H9 (cell line): ENCODE measurements at regions not wholly inside any gene's neighbourhood (a gene's known extent, or its start where the extent isn't known, plus 50 kb on each side); places are given as distances from the start of the nearest gene placed in this dataset.

ENCODE experiments used
- DNase-seq: peaks from one replicate; pipeline ENCODE4 v3.0.0-alpha.2; 2017
- H2AFZ ChIP-seq: one replicate; pipeline ENCODE4 v1.6.1; 2013; ENCODE audit warnings: mild to moderate bottlenecking, low read length, control low read depth, moderate library complexity
- H2AK5ac ChIP-seq: 2 replicates; pipeline ENCODE4 v1.6.1; 2013; ENCODE audit warnings: low read length, control low read depth, mixed read lengths; ENCODE audit not compliant: insufficient read length
- H2BK120ac ChIP-seq: one replicate; pipeline ENCODE4 v1.6.1; 2013; ENCODE audit warnings: low read depth, mild to moderate bottlenecking, low read length, control low read depth, inconsistent platforms; ENCODE audit not compliant: poor library complexity, severe bottlenecking
- H2BK12ac ChIP-seq: 2 replicates; pipeline ENCODE4 v1.6.1; 2013; ENCODE audit warnings: low read length, control low read depth, mixed read lengths, low read depth; ENCODE audit not compliant: insufficient read length
- H2BK15ac ChIP-seq: 2 replicates; pipeline ENCODE4 v1.6.1; 2013; ENCODE audit warnings: low read depth, low read length, control low read depth
- H2BK20ac ChIP-seq: one replicate; pipeline ENCODE4 v1.6.1; 2013; ENCODE audit warnings: low read depth, mild to moderate bottlenecking, low read length, control low read depth, inconsistent platforms; ENCODE audit not compliant: poor library complexity, severe bottlenecking
- H2BK5ac ChIP-seq: 2 replicates; pipeline ENCODE4 v1.6.1; 2013; ENCODE audit warnings: low read length, control low read depth, mixed read lengths; ENCODE audit not compliant: insufficient read length
- H3K14ac ChIP-seq: 2 replicates; pipeline ENCODE4 v1.6.1; 2013; ENCODE audit warnings: low read length, control low read depth; ENCODE audit not compliant: insufficient read depth
- H3K18ac ChIP-seq: 2 replicates; pipeline ENCODE4 v1.6.1; 2013; ENCODE audit warnings: low read depth, mild to moderate bottlenecking, mixed read lengths, low read length, control low read depth; ENCODE audit not compliant: insufficient read length
- H3K23ac ChIP-seq: 2 replicates; pipeline ENCODE4 v1.6.1; 2013; ENCODE audit warnings: low read length, control low read depth, mixed read lengths, low read depth; ENCODE audit not compliant: insufficient read length
- H3K23me2 ChIP-seq: 2 replicates; pipeline ENCODE4 v1.6.1; 2013; ENCODE audit warnings: low read depth, mild to moderate bottlenecking, mixed read lengths, low read length, control low read depth; ENCODE audit not compliant: insufficient read length, poor library complexity, severe bottlenecking
- H3K27ac ChIP-seq: 2 replicates; pipeline ENCODE4 v1.5.1; 2013; ENCODE audit warnings: low read length, control low read depth, mixed read lengths, low read depth; ENCODE audit not compliant: insufficient read length
- H3K27me3 ChIP-seq: 2 replicates; pipeline ENCODE4 v1.6.1; 2013; ENCODE audit warnings: low read length, control low read depth, inconsistent platforms; ENCODE audit not compliant: insufficient read depth
- H3K4ac ChIP-seq: 2 replicates; pipeline ENCODE4 v1.6.1; 2013; ENCODE audit warnings: low read depth, mild to moderate bottlenecking, control low read depth, inconsistent platforms, low read length, moderate library complexity
- H3K4me1 ChIP-seq: 2 replicates; pipeline ENCODE4 v1.6.1; 2013; ENCODE audit warnings: low read length, control low read depth, inconsistent platforms; ENCODE audit not compliant: insufficient read depth
- H3K4me2 ChIP-seq: 2 replicates; pipeline ENCODE4 v1.6.1; 2013; ENCODE audit warnings: low read length, control low read depth, mixed read lengths; ENCODE audit not compliant: insufficient read length, insufficient read depth
- H3K56ac ChIP-seq: 2 replicates; pipeline ENCODE4 v1.6.1; 2013; ENCODE audit warnings: low read depth, mild to moderate bottlenecking, mixed read lengths, low read length, control low read depth; ENCODE audit not compliant: insufficient read length
- H3K79me1 ChIP-seq: 2 replicates; pipeline ENCODE4 v1.6.1; 2013; ENCODE audit warnings: low read depth, mild to moderate bottlenecking, moderate library complexity, low read length, control low read depth, inconsistent platforms; ENCODE audit not compliant: insufficient read depth, poor library complexity, severe bottlenecking
- H3K79me2 ChIP-seq: 2 replicates; pipeline ENCODE4 v1.6.1; 2013; ENCODE audit warnings: low read length, control low read depth, inconsistent platforms; ENCODE audit not compliant: insufficient read depth
- H3K9ac ChIP-seq: 2 replicates; pipeline ENCODE4 v1.6.1; 2013; ENCODE audit warnings: low read length, control low read depth, mixed read lengths; ENCODE audit not compliant: insufficient read length; ENCODE audit errors: extremely low read depth
- H3K9me3 ChIP-seq: one replicate; pipeline ENCODE4 v1.6.1; 2013; ENCODE audit warnings: low read depth, low read length, inconsistent platforms; ENCODE audit not compliant: control insufficient read depth
- H3T11ph ChIP-seq: one replicate; pipeline ENCODE4 v1.6.1; 2013; ENCODE audit warnings: mild to moderate bottlenecking, low read length, control low read depth, inconsistent platforms
- H4K20me1 ChIP-seq: one replicate; pipeline ENCODE4 v1.6.1; 2013; ENCODE audit not compliant: control insufficient read depth, insufficient read length, insufficient read depth
- H4K5ac ChIP-seq: 2 replicates; pipeline ENCODE4 v1.6.1; 2013; ENCODE audit warnings: low read depth, mild to moderate bottlenecking, mixed read lengths, low read length, control low read depth; ENCODE audit not compliant: insufficient read length
- H4K8ac ChIP-seq: replicated peaks from 2 replicates; pipeline ENCODE4 v1.6.1; 2013; ENCODE audit warnings: low read length, control low read depth, mixed read lengths, low read depth; ENCODE audit not compliant: insufficient read length
- H4K91ac ChIP-seq: 2 replicates; pipeline ENCODE4 v1.6.1; 2013; ENCODE audit warnings: low read depth, mild to moderate bottlenecking, moderate library complexity, mixed read lengths, low read length, control low read depth; ENCODE audit not compliant: insufficient read length
- H3K27ac Mint-ChIP-seq, 3 experiments: 2 replicates in 2 of 3; 3 replicates in 1 of 3; pipeline ENCODE4 v1.8.0; 2020 to 2021; ENCODE audit warnings: mixed read lengths in 3 of 3, mild to moderate bottlenecking in 1 of 3, moderate library complexity in 1 of 3
- H3K27me3 Mint-ChIP-seq: 2 replicates; pipeline ENCODE4 v1.8.0; 2021; ENCODE audit warnings: low read depth, mild to moderate bottlenecking, moderate library complexity, mixed read lengths
- H3K36me3 Mint-ChIP-seq, 3 experiments: 2 replicates in 2 of 3; 3 replicates in 1 of 3; pipeline ENCODE4 v1.8.0; 2020 to 2021; ENCODE audit warnings: low read depth in 3 of 3, mixed read lengths in 3 of 3; ENCODE audit not compliant: insufficient read depth in 1 of 3
- H3K4me1 Mint-ChIP-seq, 2 experiments: 2 replicates each; pipeline ENCODE4 v1.8.0; 2020; ENCODE audit warnings: mixed read lengths in 2 of 2
- H3K4me3 Mint-ChIP-seq, 2 experiments: 2 replicates in 1 of 2; 3 replicates in 1 of 2; pipeline ENCODE4 v1.8.0; 2020 to 2021; ENCODE audit warnings: mild to moderate bottlenecking in 2 of 2, mixed read lengths in 2 of 2, moderate library complexity in 1 of 2
- H3K9me3 Mint-ChIP-seq, 2 experiments: 2 replicates in 1 of 2; 3 replicates in 1 of 2; pipeline ENCODE4 v1.8.0; 2020; ENCODE audit warnings: mild to moderate bottlenecking in 2 of 2, mixed read lengths in 2 of 2, moderate library complexity in 1 of 2
- WGBS: extraction: QIAGEN DNeasy Blood & Tissue Kit; methylation state at CpG from one replicate; pipeline ENCODE4 v1.1.7; 2013; ENCODE audit warnings: missing lambda C conversion rate, low lambda C conversion rate, mixed read lengths; ENCODE audit not compliant: insufficient read length; ENCODE audit errors: extremely low coverage; 5-methylcytosine and 5-hydroxymethylcytosine counted together
- TF ChIP-seq, protein P1 (sequence below): fragments of 200-600 bp; sonication (generic); conservative IDR thresholded peaks from 3 replicates; pipeline ENCODE4 v1.8.0; 2021; ENCODE audit warnings: antibody characterized with exemption, mild to moderate bottlenecking

DNA sequence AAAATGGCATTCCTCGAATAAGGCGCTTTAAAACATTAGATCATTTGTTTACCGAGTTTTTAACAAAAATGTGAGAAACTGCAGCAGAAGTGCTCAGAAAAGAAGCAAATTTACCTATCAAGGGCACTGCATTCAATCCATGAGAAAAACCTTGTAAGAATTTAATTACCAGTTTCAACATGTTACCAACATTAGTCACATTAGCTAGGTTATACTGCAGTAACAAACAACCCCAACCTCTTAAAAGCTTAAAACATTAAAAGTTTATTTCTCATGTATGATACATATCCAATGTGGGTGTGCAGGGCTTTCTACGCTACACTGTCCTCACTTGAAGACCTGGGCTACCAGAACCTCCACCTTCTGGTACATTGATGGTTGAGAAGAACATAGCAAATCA lies 68.1 kb upstream of the CCBE1 start:
- Histone ChIP-seq H3K9me3 (no peaks in the 10 kb centered on the region), H3K4ac (no peak overlapping the region), H2AFZ (no peak overlapping the region), H3K4me2 (no peak overlapping the region), H3T11ph (no peak overlapping the region), H3K79me1 (no peaks in the 10 kb centered on the region), H2BK120ac (no peak overlapping the region), H3K18ac (no peak overlapping the region), H4K20me1 (no peaks in the 10 kb centered on the region), H2BK12ac (no peak overlapping the region), H4K5ac (no peak overlapping the region), H2BK20ac (no peak overlapping the region), H3K27me3 (no peaks in the 10 kb centered on the region), H3K14ac (no peak overlapping the region), H2BK5ac (no peak overlapping the region), H3K9ac (no peak overlapping the region), H3K27ac (no peak overlapping the region), H3K56ac (no peak overlapping the region), H2AK5ac (no peak overlapping the region), H2BK15ac (no peak overlapping the region), H3K23me2 (no peaks in the 10 kb centered on the region), H4K91ac (no peak overlapping the region), H4K8ac (no peak overlapping the region), H3K4me1 (no peaks in the 10 kb centered on the region), H3K23ac (no peak overlapping the region), H3K79me2 (no peaks in the 10 kb centered on the region)
- H3K9me3 Mint-ChIP-seq: no peaks in the 10 kb centered on the region
- H3K4me3 Mint-ChIP-seq: no peak overlapping the region
- no peak for DNase-seq
- H3K36me3 Mint-ChIP-seq: no peaks in the 10 kb centered on the region
- TF ChIP-seq, protein P1, sequence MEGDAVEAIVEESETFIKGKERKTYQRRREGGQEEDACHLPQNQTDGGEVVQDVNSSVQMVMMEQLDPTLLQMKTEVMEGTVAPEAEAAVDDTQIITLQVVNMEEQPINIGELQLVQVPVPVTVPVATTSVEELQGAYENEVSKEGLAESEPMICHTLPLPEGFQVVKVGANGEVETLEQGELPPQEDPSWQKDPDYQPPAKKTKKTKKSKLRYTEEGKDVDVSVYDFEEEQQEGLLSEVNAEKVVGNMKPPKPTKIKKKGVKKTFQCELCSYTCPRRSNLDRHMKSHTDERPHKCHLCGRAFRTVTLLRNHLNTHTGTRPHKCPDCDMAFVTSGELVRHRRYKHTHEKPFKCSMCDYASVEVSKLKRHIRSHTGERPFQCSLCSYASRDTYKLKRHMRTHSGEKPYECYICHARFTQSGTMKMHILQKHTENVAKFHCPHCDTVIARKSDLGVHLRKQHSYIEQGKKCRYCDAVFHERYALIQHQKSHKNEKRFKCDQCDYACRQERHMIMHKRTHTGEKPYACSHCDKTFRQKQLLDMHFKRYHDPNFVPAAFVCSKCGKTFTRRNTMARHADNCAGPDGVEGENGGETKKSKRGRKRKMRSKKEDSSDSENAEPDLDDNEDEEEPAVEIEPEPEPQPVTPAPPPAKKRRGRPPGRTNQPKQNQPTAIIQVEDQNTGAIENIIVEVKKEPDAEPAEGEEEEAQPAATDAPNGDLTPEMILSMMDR: no peak
- H3K27ac Mint-ChIP-seq: no peak overlapping the region
- H3K4me1 Mint-ChIP-seq: no peaks in the 10 kb centered on the region
- WGBS: no CpG with 5 or more reads among the region's 4 CpGs
- peaks cover 4% of the 10 kb centered on the region for H3K27me3 Mint-ChIP-seq
